Keratinocyte (primary cell): ENCODE measurements at regions not wholly inside any gene's neighbourhood (a gene's known extent, or its start where the extent isn't known, plus 50 kb on each side); places are given as distances from the start of the nearest gene placed in this dataset.

Experiments used
- DNase-seq: peaks from one replicate; pipeline ENCODE4 v3.0.0-alpha.2; 2011; ENCODE audit warnings: low read depth, missing footprints, low spot score
- FAIRE-seq: peaks from 2 replicates; lab custom pipeline; 2011; peaks lifted over from hg19 to GRCh38; lab: Jason Lieb, UNC
- H2AFZ ChIP-seq: 2 replicates; pipeline ENCODE4 v1.6.0; 2012; ENCODE audit warnings: low read length, control low read depth, inconsistent platforms; ENCODE audit not compliant: control insufficient read depth
- H3K27ac ChIP-seq: 2 replicates; pipeline ENCODE4 v1.5.1; 2011; ENCODE audit warnings: low read length; ENCODE audit not compliant: control insufficient read depth, insufficient read depth
- H3K27me3 ChIP-seq: 3 replicates; pipeline ENCODE4 v1.6.0; 2011; ENCODE audit warnings: low read length; ENCODE audit not compliant: control insufficient read depth, insufficient read depth; ENCODE audit errors: extremely low read depth
- H3K36me3 ChIP-seq, 2 experiments: 2 replicates in 1 of 2; 3 replicates in 1 of 2; pipeline ENCODE4 v1.5.1; 2011; ENCODE audit warnings: low read length in 2 of 2, mild to moderate bottlenecking in 1 of 2; ENCODE audit not compliant: control insufficient read depth in 2 of 2, insufficient read depth in 2 of 2; ENCODE audit errors: extremely low read depth in 1 of 2
- H3K4me1 ChIP-seq: 3 replicates; pipeline ENCODE4 v1.5.1; 2011; ENCODE audit warnings: low read length; ENCODE audit not compliant: control insufficient read depth, insufficient read depth; ENCODE audit errors: extremely low read depth
- H3K4me2 ChIP-seq: 3 replicates; pipeline ENCODE4 v1.6.0; 2011; ENCODE audit warnings: low read depth, low read length; ENCODE audit not compliant: control insufficient read depth, insufficient read depth; ENCODE audit errors: extremely low read depth
- H3K4me3 ChIP-seq, 3 experiments: fragments of 200-600 bp in 1 of 3; sonication (generic) in 1 of 3; 2 replicates in 2 of 3; 3 replicates in 1 of 3; pipeline ENCODE4 v1.5.1; 2011 to 2016; ENCODE audit warnings: low read length in 3 of 3, mild to moderate bottlenecking in 3 of 3, control low read depth in 2 of 3, inconsistent platforms in 1 of 3, low read depth in 1 of 3, mixed read lengths in 1 of 3, mixed run types in 1 of 3, moderate library complexity in 1 of 3; ENCODE audit not compliant: control insufficient read depth in 2 of 3, insufficient read depth in 2 of 3; ENCODE audit errors: extremely low read depth in 1 of 3
- H3K79me2 ChIP-seq: 2 replicates; pipeline ENCODE4 v1.6.0; 2012; ENCODE audit warnings: low read length; ENCODE audit not compliant: control insufficient read depth, insufficient read depth
- H3K9ac ChIP-seq: 3 replicates; pipeline ENCODE4 v1.6.0; 2011; ENCODE audit warnings: low read length; ENCODE audit not compliant: control insufficient read depth, insufficient read depth; ENCODE audit errors: extremely low read depth
- H3K9me1 ChIP-seq: 3 replicates; pipeline ENCODE4 v1.6.0; 2011; ENCODE audit warnings: low read length; ENCODE audit not compliant: control insufficient read depth, insufficient read depth; ENCODE audit errors: extremely low read depth
- H3K9me3 ChIP-seq: 2 replicates; pipeline ENCODE4 v1.5.1; 2012; ENCODE audit warnings: low read depth, low read length; ENCODE audit not compliant: control insufficient read depth
- H4K20me1 ChIP-seq: 3 replicates; pipeline ENCODE4 v1.6.0; 2011; ENCODE audit warnings: low read length; ENCODE audit not compliant: control insufficient read depth, insufficient read depth; ENCODE audit errors: extremely low read depth
- CTCF ChIP-seq, 3 experiments: IDR thresholded peaks in 1 of 3; conservative IDR thresholded peaks in 1 of 3; optimal IDR thresholded peaks in 1 of 3; 2 replicates in 2 of 3; 3 replicates in 1 of 3; pipeline versions ENCODE3 to v1.5.1; 2011; ENCODE audit warnings: low read length in 3 of 3, mild to moderate bottlenecking in 3 of 3, moderate library complexity in 2 of 3, control low read depth in 1 of 3, inconsistent platforms in 1 of 3; ENCODE audit not compliant: insufficient read depth in 2 of 3; ENCODE audit errors: extremely low read depth in 1 of 3
- EZH2 ChIP-seq: IDR thresholded peaks from one replicate; pipeline ENCODE4 v1.6.1; 2012; ENCODE audit warnings: inconsistent platforms, mild to moderate bottlenecking, low read length, moderate library complexity
- dilution Hi-C: fragments of 300-500 bp; cut with MboI; formaldehyde crosslinking; loops from one replicate; pipeline ENCODE4 v1.7.0; 2020; ENCODE audit warnings: low sequenced_read_pairs; ENCODE audit not compliant: extremely low pct_ligation_motif_present

GRCh38 chr9:38278457-38278856, 114.0 kb upstream of the ALDH1B1 start:
- Histone ChIP-seq H3K27me3 (peaks cover 14% of the 10 kb centered on the region), H2AFZ (no peak overlapping the region), H3K9me3 (no peaks in the 10 kb centered on the region), H3K27ac (no peak overlapping the region), H3K4me3 (no peak overlapping the region), H3K4me1 (no peaks in the 10 kb centered on the region), H3K9me1 (no peaks in the 10 kb centered on the region), H3K4me2 (no peak overlapping the region), H3K36me3 (no peaks in the 10 kb centered on the region), H3K79me2 (no peaks in the 10 kb centered on the region), H3K9ac (no peak overlapping the region), H4K20me1 (no peaks in the 10 kb centered on the region)
- FAIRE-seq, result no peak
- dilution Hi-C loops, result no loop called here
- TF ChIP-seq EZH2, result no peak
- TF ChIP-seq CTCF (optimal IDR thresholded peaks at IDR 0.05 in 1 of 3, IDR thresholded peaks at IDR 0.05 in 1 of 3, conservative IDR thresholded peaks at IDR 0.05 in 1 of 3; ENCODE audit: extremely low read depth in 1 of 3, insufficient read depth in 2 of 3, low read length in 3 of 3), result no peak
- DNase-seq, result no peak

- peaks cover 21% of the 10 kb centered on the region for H3K27me3 ChIP-seq
- H3K27ac ChIP-seq, result no peak overlapping the region
- no peak for FAIRE-seq
- H3K4me2 ChIP-seq, result no peak overlapping the region
- H3K79me2 ChIP-seq, result no peaks in the 10 kb centered on the region
- no peaks in the 10 kb centered on the region for H4K20me1 ChIP-seq
- dilution Hi-C loops, result no loop called here
- H3K9me1 ChIP-seq, result no peaks in the 10 kb centered on the region
- H3K9ac ChIP-seq, result no peak overlapping the region
- H3K4me3 ChIP-seq, result no peak overlapping the region
- no peak for DNase-seq
- H3K9me3 ChIP-seq, result no peaks in the 10 kb centered on the region
- H3K4me1 ChIP-seq, result no peaks in the 10 kb centered on the region
- H3K36me3 ChIP-seq, result no peaks in the 10 kb centered on the region
- no peak overlapping the region for H2AFZ ChIP-seq
- TF ChIP-seq EZH2 (no peak), CTCF (optimal IDR thresholded peaks at IDR 0.05 in 1 of 3, IDR thresholded peaks at IDR 0.05 in 1 of 3, conservative IDR thresholded peaks at IDR 0.05 in 1 of 3; ENCODE audit: extremely low read depth in 1 of 3, insufficient read depth in 2 of 3, low read length in 3 of 3) (no peak)
Observed at GRCh38 chr9:38277601-38278200, 114.8 kb upstream of the ALDH1B1 start.
